GM12878 (cell line): ENCODE measurements at regions not wholly inside any gene's neighbourhood (a gene's known extent, or its start where the extent isn't known, plus 50 kb on each side); places are given as distances from the start of the nearest gene placed in this dataset.

Experiments
- BCL3 ChIP-seq: IDR thresholded peaks from 2 replicates; pipeline ENCODE4 v1.6.1; 2011; ENCODE audit warnings: borderline replicate concordance, low read depth, mild to moderate bottlenecking, moderate library complexity, low read length; ENCODE audit not compliant: insufficient read depth, poor library complexity, severe bottlenecking
- CEBPB ChIP-seq, 2 experiments: fragments of 150-350 bp in 1 of 2; IDR thresholded peaks; 2 replicates each; pipeline ENCODE4 v1.6.1; 2012 to 2014; ENCODE audit warnings: low read depth in 2 of 2, low read length in 2 of 2, borderline replicate concordance in 1 of 2, inconsistent platforms in 1 of 2
- CEBPZ ChIP-seq: fragments of 150-350 bp; IDR thresholded peaks from 2 replicates; pipeline ENCODE4 v1.6.1; 2016; ENCODE audit warnings: low read depth, low read length
- CHD4 ChIP-seq: fragments of 200-600 bp; sonication (generic); IDR thresholded peaks from 2 replicates; pipeline ENCODE4 v1.6.1; 2016; ENCODE audit warnings: mild to moderate bottlenecking
- CREM ChIP-seq: IDR thresholded peaks from 2 replicates; pipeline ENCODE4 v1.6.1; 2014; ENCODE audit warnings: antibody characterized with exemption, low read depth
- DPF2 ChIP-seq: fragments of 450-650 bp; IDR thresholded peaks from 2 replicates; pipeline ENCODE4 v1.6.1; 2017; ENCODE audit warnings: mild to moderate bottlenecking
- EED ChIP-seq: sonication (generic); IDR thresholded peaks from 2 replicates; pipeline ENCODE4 v1.6.1; 2016; ENCODE audit warnings: antibody characterized with exemption, low read depth
- IKZF2 ChIP-seq, 2 experiments: fragments of 450-650 bp; IDR thresholded peaks; 2 replicates each; pipeline ENCODE4 v1.6.1; 2017; ENCODE audit warnings: mild to moderate bottlenecking in 2 of 2, moderate library complexity in 2 of 2
- IRF4 ChIP-seq: IDR thresholded peaks from 2 replicates; pipeline ENCODE4 v1.6.1; 2011; ENCODE audit warnings: low read depth, low read length
- JUNB ChIP-seq: IDR thresholded peaks from 2 replicates; pipeline ENCODE4 v1.6.1; 2016; ENCODE audit warnings: antibody characterized with exemption, mild to moderate bottlenecking
- LARP7 ChIP-seq: fragments of 450-650 bp; IDR thresholded peaks from 2 replicates; pipeline ENCODE4 v1.6.1; 2017; ENCODE audit warnings: mild to moderate bottlenecking
- MEF2A ChIP-seq: IDR thresholded peaks from 2 replicates; pipeline ENCODE4 v1.6.1; 2011; ENCODE audit warnings: low read depth, mild to moderate bottlenecking, low read length, moderate library complexity; ENCODE audit not compliant: insufficient read depth
- MTA3 ChIP-seq: IDR thresholded peaks from 2 replicates; pipeline ENCODE4 v1.6.1; 2012; ENCODE audit warnings: low read length, inconsistent platforms, borderline replicate concordance
- MYC ChIP-seq: IDR thresholded peaks from 2 replicates; pipeline ENCODE4 v1.6.1; 2011; ENCODE audit warnings: mild to moderate bottlenecking, low read length, moderate library complexity, inconsistent platforms; ENCODE audit not compliant: insufficient read depth, insufficient replicate concordance, insufficient read length, severe bottlenecking
- NFXL1 ChIP-seq: fragments of 450-650 bp; IDR thresholded peaks from 2 replicates; pipeline ENCODE4 v1.6.1; 2017; ENCODE audit warnings: antibody characterized with exemption, mild to moderate bottlenecking, borderline replicate concordance
- SMC3 ChIP-seq: IDR thresholded peaks from 2 replicates; pipeline ENCODE4 v1.6.1; 2011; ENCODE audit warnings: low read length, improper control_type of control experiment, borderline replicate concordance
- TARDBP ChIP-seq: IDR thresholded peaks from 2 replicates; pipeline ENCODE4 v1.6.1; 2016; ENCODE audit warnings: borderline replicate concordance
- YBX1 ChIP-seq: fragments of 450-650 bp; IDR thresholded peaks from 2 replicates; pipeline ENCODE4 v1.6.1; 2016; ENCODE audit warnings: antibody characterized with exemption
- ZNF207 ChIP-seq: fragments of 450-650 bp; IDR thresholded peaks from 2 replicates; pipeline ENCODE4 v1.6.1; 2014; ENCODE audit warnings: antibody characterized with exemption, mild to moderate bottlenecking, borderline replicate concordance
- ZNF217 ChIP-seq: fragments of 450-650 bp; IDR thresholded peaks from 2 replicates; pipeline ENCODE4 v1.6.1; 2017; ENCODE audit warnings: antibody characterized with exemption, mild to moderate bottlenecking
- ZNF622 ChIP-seq: fragments of 450-650 bp; IDR thresholded peaks from 2 replicates; pipeline ENCODE4 v1.6.1; 2017; ENCODE audit warnings: mild to moderate bottlenecking, inconsistent platforms
- TF ChIP-seq, protein P1 (sequence below): IDR thresholded peaks from 2 replicates; pipeline ENCODE4 v1.6.1; 2011; ENCODE audit warnings: low read depth, mild to moderate bottlenecking, low read length, moderate library complexity, borderline replicate concordance; ENCODE audit errors: extremely low read depth
- TF ChIP-seq, protein P2 (sequence below): fragments of 150-350 bp; IDR thresholded peaks from 2 replicates; pipeline ENCODE4 v1.6.1; 2014; ENCODE audit warnings: mild to moderate bottlenecking, low read depth, low read length

DNA sequence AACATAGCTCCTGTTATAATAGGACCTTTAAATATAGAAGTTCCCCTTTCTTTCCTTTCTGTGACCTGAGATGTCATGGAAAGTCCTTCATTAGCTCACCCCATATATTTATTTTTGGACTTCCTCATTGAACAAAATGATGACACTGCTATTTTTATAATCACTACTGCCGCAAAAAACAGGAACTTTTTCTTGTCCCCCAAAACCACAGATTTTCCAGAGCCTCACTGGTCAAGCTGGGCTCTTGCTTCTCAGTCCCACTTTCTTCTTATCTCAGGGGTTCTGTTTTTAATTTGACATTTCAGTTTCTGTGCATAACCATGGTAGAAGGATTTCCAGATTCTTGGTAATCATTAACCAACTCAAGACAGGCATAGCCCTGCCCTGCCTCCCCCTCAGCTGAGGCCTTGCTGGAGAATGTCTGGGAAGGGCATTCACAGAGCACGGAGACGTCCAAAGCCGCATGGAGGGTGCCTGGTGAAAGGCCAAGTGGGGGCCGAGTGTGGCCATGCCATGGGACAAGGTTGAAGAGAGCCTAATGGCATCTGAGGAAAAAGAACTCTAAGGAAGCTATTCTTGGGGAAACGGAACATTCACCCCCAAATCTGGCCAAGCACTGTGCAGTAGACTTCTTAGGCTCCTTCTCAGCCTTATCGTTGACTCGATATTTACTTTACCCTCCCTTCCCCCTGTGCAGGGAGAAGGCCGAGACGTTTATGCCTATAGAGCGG lies 73.7 kb downstream of the EDN1 start (continued):
- TF ChIP-seq, protein P1, sequence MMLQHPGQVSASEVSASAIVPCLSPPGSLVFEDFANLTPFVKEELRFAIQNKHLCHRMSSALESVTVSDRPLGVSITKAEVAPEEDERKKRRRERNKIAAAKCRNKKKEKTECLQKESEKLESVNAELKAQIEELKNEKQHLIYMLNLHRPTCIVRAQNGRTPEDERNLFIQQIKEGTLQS = no peak
- TF ChIP-seq CHD4 = no peak
- no peak for TF ChIP-seq SMC3
- TF ChIP-seq IRF4 = no peak
- TF ChIP-seq MYC = no peak
- peak; percentile 76 for TF ChIP-seq JUNB
- TF ChIP-seq IKZF2 (IDR thresholded peaks at IDR 0.05) = peak; percentile 100
- peak; percentile 85 for TF ChIP-seq DPF2
- TF ChIP-seq EED = peak; percentile 97
- TF ChIP-seq, protein P2, sequence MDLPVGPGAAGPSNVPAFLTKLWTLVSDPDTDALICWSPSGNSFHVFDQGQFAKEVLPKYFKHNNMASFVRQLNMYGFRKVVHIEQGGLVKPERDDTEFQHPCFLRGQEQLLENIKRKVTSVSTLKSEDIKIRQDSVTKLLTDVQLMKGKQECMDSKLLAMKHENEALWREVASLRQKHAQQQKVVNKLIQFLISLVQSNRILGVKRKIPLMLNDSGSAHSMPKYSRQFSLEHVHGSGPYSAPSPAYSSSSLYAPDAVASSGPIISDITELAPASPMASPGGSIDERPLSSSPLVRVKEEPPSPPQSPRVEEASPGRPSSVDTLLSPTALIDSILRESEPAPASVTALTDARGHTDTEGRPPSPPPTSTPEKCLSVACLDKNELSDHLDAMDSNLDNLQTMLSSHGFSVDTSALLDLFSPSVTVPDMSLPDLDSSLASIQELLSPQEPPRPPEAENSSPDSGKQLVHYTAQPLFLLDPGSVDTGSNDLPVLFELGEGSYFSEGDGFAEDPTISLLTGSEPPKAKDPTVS = no peak
- peak; percentile 91 for TF ChIP-seq CREM
- no peak for TF ChIP-seq TARDBP
- peak; percentile 52 for TF ChIP-seq BCL3
- peak; percentile 99 for TF ChIP-seq MEF2A
- TF ChIP-seq NFXL1 = no peak
- TF ChIP-seq CEBPB (IDR thresholded peaks at IDR 0.05; ENCODE audit: borderline replicate concordance in 1 of 2, low read depth in 2 of 2, low read length in 2 of 2) = peak in 1 of 2 experiments; percentile 61; a peak in 1 of 4 replicates
- TF ChIP-seq MTA3 = peak; percentile 88; the same call in 1 of the 2 replicates
- peak; percentile 78; the same call in 1 of the 2 replicates for TF ChIP-seq ZNF217
- no peak for TF ChIP-seq CEBPZ
- TF ChIP-seq ZNF622 = no peak
- peak; percentile 47; the same call in 1 of the 2 replicates for TF ChIP-seq ZNF207
- 0 out of 2 replicates have a peak, but pooled peaks have one; percentile 23 for TF ChIP-seq LARP7
- no peak for TF ChIP-seq YBX1
